ENCODE measurements at regions not wholly inside any gene's neighbourhood (a gene's known extent, or its start where the extent isn't known, plus 50 kb on each side); places are given as distances from the start of the nearest gene placed in this dataset.
"Not testable (repeated sequence)": the region's sequence is repeated elsewhere in the genome, so short reads cannot be mapped to it uniquely, and the experiment has no call there.

DNA sequence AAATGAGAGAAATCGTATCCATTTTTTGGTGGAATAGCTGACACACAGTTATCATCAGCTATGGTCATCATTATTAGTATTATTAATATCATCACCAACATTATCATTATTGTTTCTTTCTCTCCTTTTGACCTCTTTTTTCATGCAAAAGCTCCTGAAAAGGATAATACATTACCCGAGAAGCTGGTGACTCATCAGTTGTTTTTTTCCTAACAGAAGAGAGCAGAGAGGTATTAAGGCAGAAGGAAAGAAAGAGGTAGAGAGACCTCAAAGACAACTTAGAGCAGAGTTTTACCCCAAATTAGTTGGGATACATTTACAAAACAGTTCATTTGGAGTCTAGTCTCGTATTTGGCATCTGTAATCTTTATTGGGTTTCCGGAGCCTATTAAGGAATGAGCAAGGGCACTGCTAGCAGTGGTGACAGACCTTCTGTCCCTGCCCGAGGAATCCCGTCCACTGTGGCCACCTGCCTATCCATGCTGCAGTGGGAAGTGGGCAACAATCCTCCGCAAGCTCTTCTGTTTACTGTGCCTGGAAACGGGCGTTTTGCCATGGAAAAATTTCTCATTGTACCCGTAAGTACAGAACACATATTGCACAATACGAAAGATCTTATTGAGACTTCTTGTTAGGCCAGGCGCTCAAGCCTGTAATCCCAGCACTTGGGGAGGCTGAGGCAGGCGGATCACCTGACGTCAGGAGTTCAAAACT, 170.0 kb upstream of the MKLN1 start:
- no peak overlapping the region for H3K4me3 ChIP-seq (ENCODE audit: low read depth, low read length)
- peak; percentile 81 for DNase-seq (ENCODE audit: low read depth)
- TF ChIP-seq, protein P1, sequence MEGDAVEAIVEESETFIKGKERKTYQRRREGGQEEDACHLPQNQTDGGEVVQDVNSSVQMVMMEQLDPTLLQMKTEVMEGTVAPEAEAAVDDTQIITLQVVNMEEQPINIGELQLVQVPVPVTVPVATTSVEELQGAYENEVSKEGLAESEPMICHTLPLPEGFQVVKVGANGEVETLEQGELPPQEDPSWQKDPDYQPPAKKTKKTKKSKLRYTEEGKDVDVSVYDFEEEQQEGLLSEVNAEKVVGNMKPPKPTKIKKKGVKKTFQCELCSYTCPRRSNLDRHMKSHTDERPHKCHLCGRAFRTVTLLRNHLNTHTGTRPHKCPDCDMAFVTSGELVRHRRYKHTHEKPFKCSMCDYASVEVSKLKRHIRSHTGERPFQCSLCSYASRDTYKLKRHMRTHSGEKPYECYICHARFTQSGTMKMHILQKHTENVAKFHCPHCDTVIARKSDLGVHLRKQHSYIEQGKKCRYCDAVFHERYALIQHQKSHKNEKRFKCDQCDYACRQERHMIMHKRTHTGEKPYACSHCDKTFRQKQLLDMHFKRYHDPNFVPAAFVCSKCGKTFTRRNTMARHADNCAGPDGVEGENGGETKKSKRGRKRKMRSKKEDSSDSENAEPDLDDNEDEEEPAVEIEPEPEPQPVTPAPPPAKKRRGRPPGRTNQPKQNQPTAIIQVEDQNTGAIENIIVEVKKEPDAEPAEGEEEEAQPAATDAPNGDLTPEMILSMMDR (conservative IDR thresholded peaks at IDR 0.05; ENCODE audit: low read depth, low read length), result no peak

DNA sequence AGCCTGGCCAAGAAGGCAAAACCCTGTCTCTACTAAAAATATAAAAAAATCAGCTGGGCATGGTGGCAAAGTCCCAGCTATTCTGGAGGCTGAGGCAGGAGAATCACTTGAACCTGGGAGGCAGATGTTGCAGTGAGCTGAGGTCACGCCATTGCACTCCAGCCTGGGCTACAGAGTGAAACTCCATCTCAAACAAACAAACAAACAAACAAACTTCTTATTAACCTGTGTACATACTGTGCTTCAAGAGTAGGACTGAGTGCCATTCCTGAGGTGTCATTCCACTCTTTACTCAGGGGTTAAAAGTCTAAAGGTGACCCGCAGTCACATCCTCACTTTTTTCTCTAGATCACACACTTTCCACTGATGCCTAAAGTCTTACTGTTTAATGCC, 169.4 kb upstream of the MKLN1 start:
- DNase-seq (ENCODE audit: low read depth); H3K4me3 ChIP-seq (ENCODE audit: low read depth, low read length): not testable (repeated sequence)

DNA sequence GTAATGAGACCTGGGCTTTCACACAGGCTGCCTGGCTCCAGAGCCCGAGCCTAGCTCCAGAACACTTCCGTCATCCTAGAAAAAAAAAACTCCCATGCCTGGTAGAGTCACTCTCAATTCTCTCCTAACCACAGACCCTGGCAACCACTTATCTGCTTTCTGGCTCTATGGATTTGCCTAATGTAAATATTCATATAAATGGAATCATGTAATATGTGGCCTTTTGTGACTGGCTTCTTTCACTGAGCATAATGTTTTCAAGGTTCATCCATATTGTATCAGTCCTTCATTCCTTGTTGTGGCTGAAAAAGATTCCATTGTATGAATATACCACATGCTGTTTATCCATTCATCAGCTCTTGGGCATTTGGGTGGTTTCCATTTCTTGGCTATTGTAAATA, 167.7 kb upstream of the MKLN1 start:
- DNase-seq (ENCODE audit: low read depth), result peak; percentile 55
- TF ChIP-seq, protein P1 (conservative IDR thresholded peaks at IDR 0.05; ENCODE audit: low read depth, low read length), result no peak

DNA sequence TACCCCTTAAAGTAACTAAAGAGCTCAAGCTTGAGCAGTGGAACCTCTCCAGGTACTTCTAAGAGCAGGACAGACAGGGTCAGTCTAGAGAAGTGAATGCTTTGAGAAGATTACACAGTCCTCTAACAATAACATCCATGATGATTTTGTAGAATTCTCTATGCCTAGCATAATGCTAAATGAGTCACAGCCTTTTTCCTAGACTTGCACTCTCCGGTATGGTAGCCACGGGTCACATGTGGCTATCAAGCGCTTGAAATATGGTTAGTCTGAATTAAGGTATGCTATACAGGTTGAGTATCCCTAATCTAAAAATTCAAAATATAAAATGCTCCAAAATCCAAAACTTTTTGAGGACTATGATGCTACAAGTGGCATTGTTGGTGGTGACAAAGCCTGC, 166.6 kb upstream of the MKLN1 start:
- TF ChIP-seq, protein P1 (conservative IDR thresholded peaks at IDR 0.05; ENCODE audit: low read depth, low read length), result no peak
- H3K4me3 ChIP-seq (ENCODE audit: low read depth, low read length), result no peak overlapping the region
- peak; percentile 53 for DNase-seq (ENCODE audit: low read depth)

More for the DNA sequence above, 167.7 kb upstream of the MKLN1 start:
- no peak overlapping the region for H3K4me3 ChIP-seq (ENCODE audit: low read depth, low read length)

DNA sequence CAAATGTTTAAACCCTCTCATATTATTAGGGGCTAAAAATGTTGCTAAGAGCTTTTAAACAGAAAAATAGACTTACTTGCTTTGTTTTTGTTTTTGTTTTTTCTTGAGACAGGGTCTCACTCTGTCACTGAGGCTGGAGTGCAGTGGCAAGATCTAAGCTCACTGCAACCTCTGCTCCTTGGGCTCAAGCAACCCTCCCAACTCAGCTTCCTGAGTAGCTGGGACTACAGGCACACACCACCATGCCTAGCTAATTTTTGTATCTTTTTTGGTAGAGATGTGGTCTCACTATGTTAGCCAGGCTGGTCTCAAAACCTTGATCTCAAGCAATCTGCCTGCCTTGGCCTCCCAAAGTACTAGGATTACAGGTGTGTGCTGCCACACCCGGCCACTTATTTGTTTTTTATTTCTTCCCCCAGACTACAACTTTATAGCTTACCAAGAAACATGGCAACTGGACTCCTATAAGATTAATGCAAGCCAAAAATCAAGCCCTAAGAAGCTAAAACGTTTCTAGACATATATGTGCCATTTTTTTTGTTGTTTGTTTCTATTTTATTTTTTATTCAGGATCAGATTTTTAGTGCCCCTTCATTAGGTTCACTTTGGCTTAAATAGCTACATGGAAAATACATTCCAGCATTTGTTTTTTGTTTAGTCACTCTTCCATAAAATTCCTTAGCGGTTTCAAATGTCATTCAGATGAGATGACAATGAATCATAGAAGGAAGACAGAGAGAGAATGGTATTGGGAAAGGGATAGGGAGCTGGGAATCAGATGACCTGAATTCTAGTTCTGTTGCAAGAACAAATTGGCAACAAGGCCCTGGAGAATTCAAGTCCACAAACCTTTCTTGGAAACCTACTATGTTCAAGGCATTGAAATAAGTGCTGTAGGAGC, 163.4 kb upstream of the MKLN1 start:
- no peak overlapping the region for H3K4me3 ChIP-seq (ENCODE audit: low read depth, low read length)
- DNase-seq (ENCODE audit: low read depth), result peak; percentile 69
- TF ChIP-seq, protein P1 (conservative IDR thresholded peaks at IDR 0.05; ENCODE audit: low read depth, low read length), result no peak

DNA sequence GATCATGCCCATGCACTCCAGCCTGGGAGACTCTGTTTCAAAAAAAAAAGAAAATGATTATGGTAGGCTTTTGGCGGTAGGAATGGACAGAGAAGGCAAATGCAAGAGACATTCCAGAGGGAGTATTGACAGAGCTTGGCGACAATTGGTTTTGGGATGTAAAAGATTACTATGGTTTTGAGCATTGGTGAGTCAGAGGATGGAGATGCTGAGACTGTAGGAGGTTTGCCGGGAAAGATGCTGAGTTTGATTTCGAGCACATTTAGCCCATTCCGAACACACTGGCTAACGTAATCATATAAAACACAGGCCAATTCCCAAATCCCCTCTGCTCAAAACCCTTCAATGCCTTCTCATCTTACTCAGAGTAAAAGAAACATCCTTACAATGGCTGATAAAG, 161.6 kb upstream of the MKLN1 start:
- TF ChIP-seq, protein P1 (conservative IDR thresholded peaks at IDR 0.05; ENCODE audit: low read depth, low read length), result no peak
- H3K4me3 ChIP-seq (ENCODE audit: low read depth, low read length), result no peak overlapping the region
- DNase-seq (ENCODE audit: low read depth), result no peak

DNA sequence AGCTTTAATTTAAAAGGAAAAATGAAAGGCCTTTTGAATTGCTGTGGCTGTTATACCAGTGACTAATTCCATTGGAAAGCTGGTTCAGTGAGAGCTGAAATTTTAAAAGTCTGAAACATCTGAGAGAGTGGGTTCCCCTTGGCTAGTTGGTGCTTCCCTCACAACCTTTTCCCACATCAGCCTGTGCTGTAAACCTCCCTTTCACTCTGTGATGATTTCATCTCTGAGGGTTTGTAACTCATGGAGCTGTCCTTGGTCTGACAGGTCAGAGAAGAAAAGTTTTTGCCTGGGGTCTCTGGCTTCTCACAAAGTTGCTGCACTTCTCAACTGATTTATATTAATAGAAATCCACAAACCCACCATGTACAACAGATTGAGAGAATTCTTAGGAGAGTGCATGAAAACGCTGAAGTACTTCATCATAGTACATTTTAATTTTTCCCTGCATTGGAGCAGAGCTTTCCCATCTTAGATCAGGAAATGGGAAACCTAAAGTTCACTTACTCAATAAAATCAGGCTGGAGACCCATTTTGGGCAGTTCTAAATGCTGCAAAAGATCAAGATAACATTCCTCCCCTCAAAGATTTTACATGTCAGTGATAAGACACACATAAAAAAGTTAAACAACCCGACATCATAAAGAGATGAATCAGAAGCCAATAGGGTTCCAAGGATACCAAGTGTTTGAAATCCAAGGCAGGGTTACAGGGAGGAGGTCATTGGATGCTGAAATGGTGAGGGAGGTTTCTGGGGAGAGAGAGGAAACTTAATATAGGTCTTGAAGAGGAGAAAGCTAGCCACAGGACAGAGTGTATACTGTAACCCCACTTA, 157.0 kb upstream of the MKLN1 start:
- TF ChIP-seq, protein P1 (conservative IDR thresholded peaks at IDR 0.05; ENCODE audit: low read depth, low read length), result no peak
- no peak for DNase-seq (ENCODE audit: low read depth)
- no peak overlapping the region for H3K4me3 ChIP-seq (ENCODE audit: low read depth, low read length)
